Myocyte (in vitro differentiated cells): ENCODE measurements at regions not wholly inside any gene's neighbourhood (a gene's known extent, or its start where the extent isn't known, plus 50 kb on each side); places are given as distances from the start of the nearest gene placed in this dataset.
"Not testable (repeated sequence)": the region's sequence is repeated elsewhere in the genome, so short reads cannot be mapped to it uniquely, and the experiment has no call there.

Experiments used
- DNase-seq: peaks from one replicate; pipeline ENCODE4 v3.0.0-alpha.2; 2012; ENCODE audit warnings: low read depth

DNA sequence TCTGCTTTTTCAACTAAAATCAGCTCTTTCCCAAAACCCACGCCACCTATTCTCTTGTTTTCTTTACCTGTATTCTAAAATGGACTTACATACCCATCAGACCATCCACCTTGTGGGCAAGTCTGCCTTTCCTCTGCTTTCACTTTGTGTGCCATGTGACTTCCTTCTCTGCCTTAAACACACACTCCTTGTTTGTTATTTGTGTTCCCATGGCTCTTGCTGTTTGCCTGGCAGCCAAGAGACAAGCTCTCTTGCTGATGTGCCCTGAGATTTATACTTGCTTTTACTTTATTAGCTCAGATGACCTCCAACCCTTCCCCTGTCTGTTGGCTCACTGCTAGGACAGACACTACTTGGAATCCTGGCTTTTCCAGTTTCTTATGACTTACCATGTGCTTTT is 309.7 kb upstream of the LRRTM4 start:
- no peak for DNase-seq

DNA sequence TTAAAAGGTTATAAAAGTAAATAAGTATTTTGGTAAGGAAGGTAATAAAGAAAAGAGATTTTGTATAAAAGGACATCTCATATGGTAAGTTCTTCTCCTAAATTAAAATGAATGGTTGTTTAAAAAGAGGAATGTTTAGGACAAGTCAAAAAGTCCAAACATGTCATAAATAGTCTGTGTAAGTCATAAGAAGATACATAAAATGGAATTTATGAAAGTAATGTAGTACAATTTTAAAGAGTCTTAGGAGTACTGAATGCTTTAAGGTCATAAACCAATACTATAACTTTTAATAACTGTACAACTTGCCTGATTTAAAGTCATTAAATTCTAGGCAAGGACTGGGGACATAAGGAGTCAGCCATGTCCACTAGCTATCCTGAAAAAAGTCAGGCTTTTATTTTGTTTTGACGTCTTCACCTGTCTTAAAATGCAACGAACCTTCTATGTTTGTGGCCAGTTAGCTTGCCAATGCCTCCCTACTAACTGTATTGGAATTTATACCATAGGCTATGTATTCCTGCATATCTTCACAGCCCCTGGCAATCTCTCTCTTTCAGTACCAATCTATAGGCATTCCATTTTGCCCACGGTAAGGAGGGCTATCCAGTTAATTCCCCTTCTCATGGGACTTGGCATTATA is 312.3 kb upstream of the LRRTM4 start:
- DNase-seq, result no peak

DNA sequence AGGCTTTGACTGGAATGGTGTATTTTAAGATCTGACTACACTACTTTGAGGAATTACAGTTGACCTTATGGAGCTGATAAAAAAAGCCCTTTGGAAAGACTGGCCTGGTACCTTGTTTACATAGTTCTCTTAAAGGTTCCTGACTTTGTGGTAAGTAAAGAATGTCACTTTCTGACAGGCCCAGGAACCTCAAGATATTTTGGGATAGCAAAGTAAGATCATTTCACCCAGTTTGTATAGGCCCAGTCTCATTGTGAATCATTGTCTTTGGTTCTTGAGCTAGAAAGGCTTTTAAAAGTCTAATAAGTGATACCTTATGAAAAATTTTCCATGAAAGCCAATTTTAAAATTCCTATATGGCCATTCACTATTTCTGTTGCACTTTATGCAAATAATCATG is 316.3 kb upstream of the LRRTM4 start:
- no peak for DNase-seq

DNA sequence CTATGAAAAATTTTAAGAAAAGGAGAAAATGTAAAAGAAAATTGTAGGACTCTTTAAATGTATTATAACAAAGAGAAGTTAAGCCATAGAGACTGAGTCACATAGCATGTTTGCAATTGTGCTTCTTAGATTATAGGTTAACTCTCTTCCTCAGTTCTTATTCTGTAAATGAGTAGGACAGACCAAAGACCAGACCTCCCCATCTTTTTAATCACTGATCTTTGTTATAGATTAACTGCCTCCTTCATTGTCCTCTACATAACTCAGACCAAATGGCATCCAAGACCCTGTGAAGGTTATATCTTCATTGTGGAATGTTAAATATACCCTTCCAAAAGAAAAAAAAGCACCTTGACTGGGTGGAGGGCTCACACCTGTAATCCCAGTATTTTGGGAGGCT is 316.9 kb upstream of the LRRTM4 start:
- DNase-seq, result no peak

DNA sequence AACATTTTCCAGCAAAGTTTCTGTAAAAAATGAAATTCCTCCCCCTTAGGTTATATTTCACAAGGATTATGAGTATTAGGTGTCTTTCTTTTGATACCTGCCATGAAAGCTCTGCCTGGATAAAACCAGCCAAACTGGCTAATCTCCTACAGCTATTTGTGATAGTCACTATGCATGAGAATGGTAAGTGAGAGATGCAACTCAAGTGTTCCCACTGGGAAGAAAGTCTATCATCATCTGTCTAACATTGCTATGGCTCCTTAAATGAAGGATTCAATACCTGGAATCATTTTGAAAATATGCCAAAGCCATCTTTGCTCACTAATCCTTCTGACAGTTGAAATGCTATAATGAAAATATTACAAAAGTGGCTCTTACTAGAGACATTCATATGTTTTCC is 339.9 kb upstream of the LRRTM4 start:
- DNase-seq, result no peak

DNA sequence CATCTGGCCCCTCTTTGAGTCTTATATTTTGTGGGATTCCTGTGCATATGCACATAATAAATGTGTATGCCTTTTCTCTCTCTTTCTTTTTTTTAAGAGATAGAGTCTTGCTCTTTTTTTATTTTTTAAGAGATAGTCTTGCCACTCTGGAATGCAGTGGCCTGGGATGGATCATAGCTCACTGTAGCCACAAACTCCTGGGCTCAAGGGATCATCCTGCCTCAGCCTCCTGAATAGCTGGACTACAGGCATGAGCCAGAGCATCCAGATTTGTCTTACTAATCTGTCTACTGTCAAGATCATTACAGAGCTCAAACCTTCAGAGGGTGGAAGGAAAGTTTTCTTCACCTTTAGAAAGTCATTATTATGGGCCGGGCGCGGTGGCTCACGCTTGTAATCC is 342.2 kb upstream of the LRRTM4 start:
- DNase-seq, result no peak

GRCh38 chr2:77866661-77867060 is 344.5 kb upstream of the LRRTM4 start:
- no peak for DNase-seq

DNA sequence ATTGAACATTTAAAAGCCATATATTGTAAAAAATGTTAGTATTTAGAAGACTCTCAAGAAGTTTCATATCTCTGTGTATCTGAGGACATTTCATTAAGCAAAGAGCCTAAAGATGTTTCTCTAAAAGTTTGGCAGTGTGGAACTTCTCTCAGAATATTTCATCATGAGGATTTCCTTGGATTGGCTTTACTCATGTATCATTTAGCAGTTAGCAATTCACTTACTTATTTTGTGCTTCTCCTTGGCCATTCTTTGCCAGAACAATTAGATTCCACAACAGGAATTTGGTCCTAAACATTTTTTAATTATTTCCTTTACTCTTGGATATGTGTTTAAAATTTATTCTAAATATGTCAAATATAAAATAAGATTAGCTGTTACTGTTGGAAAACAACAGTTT is 345.0 kb upstream of the LRRTM4 start:
- DNase-seq, result no peak

GRCh38 chr2:77873506-77873905 is 351.3 kb upstream of the LRRTM4 start:
- DNase-seq, result no peak

DNA sequence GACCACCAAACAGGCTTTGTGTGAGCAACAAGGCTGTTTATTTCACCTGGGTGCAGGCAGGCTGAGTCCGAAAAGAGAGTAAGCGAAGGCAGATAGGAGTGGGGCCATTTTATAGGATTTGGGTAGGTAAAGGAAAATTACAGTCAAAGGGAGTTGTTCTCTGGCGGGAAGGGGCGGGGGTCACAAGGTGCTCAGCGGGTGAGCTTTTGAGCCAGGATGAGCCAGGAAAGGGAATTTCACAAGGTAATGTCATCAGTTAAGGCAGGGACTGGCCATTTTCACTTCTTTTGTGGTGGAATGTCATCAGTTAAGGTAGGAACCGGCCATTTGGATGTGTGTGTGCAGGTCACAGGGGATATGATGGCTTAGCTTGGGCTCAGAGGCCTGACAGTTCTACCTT is 378.0 kb upstream of the LRRTM4 start:
- not testable (repeated sequence) for DNase-seq

GRCh38 chr2:77910136-77910535 is 388.0 kb upstream of the LRRTM4 start:
- DNase-seq, result no peak

DNA sequence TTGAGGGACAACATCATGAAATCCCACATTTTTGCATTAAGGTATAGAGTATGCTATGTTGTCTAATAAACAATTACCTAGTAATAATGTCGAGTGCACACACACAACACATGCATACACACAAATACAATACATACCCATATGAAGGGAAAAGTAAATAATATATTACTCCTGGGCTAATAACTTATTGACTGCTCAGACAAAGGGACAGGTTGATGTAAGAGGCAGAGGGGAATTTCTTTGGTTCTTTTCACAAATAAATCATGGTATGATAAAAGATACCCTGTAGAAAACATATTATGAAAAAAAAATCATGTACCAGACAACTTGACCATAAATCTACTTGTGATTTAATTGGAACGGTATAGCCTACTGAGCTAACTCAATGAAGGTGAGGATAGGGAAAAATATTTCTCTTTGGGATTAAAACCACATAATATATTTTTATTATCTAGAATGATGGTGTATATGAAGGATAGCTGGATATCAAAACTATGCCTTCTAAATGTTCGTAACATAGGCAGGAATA is 398.7 kb upstream of the LRRTM4 start:
- DNase-seq, result no peak

DNA sequence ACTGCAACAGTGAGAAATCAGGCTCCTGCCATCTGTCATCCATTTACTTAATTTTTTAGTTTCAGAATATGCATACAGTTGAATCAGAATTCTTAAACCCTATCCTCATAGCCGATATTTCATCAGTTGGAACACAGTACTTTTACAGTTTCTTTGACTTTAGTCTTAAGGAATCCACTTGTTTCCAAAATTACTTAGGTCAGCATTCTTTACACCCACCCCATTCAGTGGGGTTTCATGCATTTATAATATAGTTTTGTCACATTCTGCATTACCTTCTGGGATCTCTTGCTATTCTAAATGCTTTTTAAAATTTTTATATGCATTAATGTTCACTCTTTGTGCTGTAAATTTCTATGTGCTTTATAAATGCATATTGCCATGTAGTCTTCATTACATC is 400.4 kb upstream of the LRRTM4 start:
- no peak for DNase-seq

DNA sequence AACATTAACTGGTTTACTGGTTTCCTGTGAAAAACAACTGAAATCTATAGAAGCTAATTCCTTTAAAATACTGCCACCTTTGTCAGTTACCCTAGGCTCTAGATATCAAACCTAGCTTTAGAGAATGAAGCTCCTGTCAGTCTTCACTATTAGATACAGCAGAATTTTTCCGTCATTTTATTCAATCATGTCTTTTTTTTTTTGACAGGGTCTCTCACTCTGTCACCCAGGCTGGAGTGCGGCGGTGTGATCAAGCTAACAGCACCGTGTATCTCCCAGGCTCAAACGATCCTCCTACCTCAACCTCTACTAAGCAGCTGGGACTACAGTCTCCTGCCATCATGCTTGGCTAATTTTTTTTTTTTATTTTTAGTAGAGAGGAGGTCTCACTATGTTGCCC is 415.2 kb upstream of the LRRTM4 start:
- no peak for DNase-seq

- DNase-seq, result no peak
Observed at GRCh38 chr2:77938462-77938861, 416.3 kb upstream of the LRRTM4 start.

DNA sequence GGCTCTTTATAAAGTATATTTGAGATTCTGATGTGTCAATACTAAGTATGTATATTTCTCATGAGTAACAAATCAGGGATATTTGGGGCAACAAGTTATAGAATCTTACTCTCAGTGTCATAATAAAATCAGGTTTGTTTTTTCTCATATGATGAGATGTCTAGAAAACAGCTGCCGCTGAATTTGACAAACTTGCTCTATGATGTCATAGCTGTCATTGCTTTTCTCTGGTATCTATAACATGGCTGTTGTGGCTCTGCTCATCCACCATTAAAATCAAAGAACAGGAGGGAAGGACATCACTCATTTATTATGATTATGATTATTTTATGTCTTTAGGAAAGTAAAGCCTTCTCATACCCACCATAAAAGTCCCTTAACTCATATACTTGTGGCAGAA is 417.2 kb upstream of the LRRTM4 start:
- no peak for DNase-seq

- DNase-seq, result no peak
Observed at GRCh38 chr2:77939801-77940200, 417.6 kb upstream of the LRRTM4 start.

- no peak for DNase-seq
Observed at GRCh38 chr2:77954931-77955330, 432.8 kb upstream of the LRRTM4 start.

GRCh38 chr2:77962943-77963342 is 440.8 kb upstream of the LRRTM4 start:
- DNase-seq, result no peak

DNA sequence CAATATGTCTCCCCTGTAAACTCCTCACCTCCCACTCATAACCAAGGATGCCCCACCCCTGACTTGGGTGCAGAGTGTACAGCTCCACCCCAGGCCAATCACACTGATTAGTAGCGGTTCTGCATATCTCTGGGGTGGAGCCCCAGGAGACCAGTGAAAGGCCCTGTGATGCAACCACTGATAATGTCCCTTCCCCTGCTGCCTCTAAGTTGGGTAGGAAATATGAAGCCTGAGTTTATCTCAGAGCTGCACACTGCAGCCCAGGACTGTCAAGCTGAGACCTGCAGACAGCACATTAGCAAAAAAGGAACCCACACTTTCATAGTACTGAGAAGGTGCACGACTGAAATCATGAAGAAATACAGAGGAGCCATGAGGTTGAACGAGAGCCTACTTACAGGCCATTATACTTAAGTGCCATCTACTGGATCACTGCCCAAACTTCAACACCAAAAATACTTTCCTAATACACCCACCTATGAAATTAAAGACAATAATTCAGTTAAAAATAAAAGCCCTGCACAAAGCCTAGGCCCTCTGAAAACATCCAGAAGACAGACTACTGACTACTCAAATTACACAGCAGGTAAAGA is 455.4 kb upstream of the LRRTM4 start:
- DNase-seq, result no peak

- no peak for DNase-seq
Observed at GRCh38 chr2:77995161-77995560, 473.0 kb upstream of the LRRTM4 start.

DNA sequence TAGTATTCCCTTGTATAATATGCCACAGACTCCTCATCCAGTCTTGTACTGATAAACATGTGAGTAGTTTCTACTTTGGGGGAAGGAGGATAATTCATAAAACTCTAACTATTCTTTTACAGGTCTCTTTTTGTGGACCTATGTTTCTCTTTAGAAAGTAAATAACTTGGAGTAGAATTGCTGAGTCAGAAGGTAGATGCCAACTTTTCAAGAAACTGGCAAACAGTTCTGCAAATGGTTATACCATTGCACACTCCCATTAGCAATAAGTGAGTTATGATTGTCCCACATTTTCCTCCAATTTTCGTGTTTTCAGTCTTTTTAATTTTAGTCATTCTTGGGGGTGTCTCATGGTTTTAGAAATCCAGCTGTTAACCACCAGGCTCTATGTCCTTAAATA is 477.2 kb upstream of the LRRTM4 start:
- DNase-seq, result no peak

DNA sequence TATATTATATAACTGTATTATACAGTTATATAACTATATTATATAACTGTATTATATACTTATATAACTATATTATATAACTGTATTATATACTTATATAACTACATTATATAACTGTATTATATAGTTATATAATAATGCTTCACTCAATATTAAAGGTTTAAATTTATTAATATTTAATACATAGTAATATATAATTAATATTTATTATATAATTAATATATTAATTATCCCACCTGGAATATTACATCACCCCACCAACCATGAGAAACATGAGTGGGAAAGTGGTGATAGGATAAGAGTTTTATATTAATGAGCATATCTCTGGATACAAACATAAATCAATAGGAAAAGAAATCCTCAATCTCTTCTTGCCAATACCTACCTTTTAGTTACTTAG is 487.1 kb upstream of the LRRTM4 start:
- DNase-seq, result no peak
